Activated CD4-positive, alpha-beta T cell treated with anti-CD3 and anti-CD28 coated beads for 48 hours (primary cell): ENCODE measurements at regions not wholly inside any gene's neighbourhood (a gene's known extent, or its start where the extent isn't known, plus 50 kb on each side); places are given as distances from the start of the nearest gene placed in this dataset.
A peak's percentile ranks its signal among the peaks of the same experiment; 100 is the strongest.

ENCODE experiments used
- DNase-seq: peaks from one replicate; pipeline ENCODE4 v3.0.0-alpha.2; 2020

DNA sequence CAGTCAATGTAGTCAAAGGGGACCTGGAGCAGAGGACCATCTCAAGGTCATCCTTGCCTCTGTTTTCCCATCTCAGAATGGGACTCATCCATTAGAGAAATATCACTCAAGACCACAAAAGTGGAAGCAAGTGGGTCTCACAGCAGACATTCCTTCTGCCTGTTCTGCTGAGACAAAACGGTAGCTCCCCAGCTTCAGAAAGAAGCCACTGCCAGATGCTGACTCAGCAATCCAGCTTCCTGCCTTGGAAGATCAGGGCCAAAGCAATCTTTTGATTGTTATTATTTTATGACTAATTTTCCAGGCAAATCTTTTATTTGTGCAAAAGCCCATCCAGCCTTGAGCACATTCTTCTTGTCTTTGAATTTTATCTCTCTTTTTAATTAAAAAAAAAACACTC lies 86.8 kb downstream of the CCT6B start:
- no peak for DNase-seq

DNA sequence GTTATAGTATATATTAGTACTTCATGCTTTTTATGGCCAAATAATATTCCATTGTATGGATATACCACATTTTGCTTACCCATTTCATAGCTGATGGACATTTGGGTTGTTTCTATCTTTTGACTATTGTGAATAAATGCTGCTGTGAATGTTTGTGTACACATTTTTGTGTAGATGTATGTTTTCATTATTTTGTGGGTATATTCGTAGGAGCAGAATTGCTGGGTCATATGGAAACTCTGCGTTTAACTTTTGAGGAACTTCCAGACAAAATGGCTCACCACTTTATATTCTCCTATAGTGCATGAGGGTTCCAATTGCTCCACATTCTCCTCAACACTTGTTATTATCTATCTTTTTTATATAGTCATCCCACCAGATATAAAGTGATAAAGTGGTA lies 88.6 kb downstream of the CCT6B start:
- no peak for DNase-seq

DNA sequence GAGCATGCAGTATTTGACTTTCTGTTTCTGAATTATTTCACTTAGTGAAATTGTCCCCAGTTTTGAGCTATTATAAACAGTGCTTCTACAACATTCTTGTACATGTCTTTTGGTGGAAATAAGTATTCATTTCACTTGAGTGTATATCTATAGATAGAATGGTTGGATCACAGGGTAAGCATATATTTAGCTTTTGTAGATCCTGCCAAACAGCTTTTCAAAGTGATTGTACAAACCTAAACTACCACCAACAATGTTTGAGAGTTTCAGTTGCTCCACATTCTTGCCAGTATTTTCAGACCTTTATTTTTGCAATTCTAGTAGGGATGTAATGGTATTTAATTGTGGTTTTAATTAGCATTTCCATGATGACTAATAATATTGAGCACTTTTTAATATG lies 91.6 kb downstream of the CCT6B start:
- DNase-seq: no peak

DNA sequence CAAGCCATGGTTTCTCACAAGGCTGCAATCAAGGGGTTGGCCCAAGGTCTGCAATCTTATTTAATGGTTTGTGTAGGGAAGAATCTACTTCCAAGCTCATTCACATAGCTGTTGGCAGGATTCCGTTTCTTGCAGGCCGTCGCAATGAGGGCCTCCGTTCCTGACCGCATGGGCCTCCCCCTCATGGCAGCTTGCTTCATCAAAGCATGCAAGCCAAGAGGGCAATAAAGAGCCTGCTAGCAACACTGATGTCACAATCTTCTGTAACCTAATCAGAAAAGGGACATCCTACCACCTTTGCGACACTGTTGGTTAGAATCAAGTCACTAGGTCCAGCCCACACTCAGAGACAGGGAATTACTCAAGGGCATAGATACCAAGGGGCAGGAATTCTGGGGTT lies 95.5 kb downstream of the CCT6B start:
- DNase-seq: no peak

DNA sequence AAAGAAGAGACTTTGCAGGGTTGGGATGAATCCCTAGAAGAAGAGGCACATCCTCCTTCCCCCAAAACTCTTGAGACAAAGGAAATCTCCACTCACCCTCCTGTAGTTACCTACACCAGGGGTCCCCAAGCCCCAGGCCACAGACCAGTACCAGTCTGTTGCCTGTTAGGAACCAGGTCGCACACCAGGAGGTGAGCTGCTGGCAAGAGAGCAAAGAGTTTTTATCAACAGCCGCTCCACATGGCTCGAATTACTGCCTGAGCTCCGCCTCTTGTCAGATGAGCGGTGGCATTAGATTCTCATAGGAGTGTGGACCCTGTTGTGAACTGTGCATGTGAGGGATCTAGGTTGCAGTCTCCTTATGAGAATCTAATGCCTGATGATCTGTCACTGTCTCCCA lies 98.9 kb downstream of the CCT6B start:
- DNase-seq: no peak

DNA sequence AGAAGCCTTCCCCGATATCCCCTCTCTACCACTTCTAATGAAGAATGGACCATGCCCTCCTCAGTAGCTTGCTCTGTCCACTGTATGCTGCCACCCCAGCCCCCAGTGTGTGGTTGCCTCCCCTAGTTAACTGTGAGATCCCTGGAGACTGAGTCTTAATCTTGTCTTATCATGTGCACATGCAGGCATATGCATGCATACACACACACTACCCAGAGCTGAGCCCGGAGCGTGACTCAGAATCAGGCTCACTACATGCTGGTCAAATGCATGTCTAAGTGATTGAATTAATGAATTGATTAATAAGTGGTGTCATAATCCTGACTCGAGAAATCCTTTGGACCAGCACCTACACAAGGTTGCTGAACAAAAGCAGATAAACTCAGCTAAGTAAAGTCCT lies 99.4 kb downstream of the CCT6B start:
- no peak for DNase-seq

DNA sequence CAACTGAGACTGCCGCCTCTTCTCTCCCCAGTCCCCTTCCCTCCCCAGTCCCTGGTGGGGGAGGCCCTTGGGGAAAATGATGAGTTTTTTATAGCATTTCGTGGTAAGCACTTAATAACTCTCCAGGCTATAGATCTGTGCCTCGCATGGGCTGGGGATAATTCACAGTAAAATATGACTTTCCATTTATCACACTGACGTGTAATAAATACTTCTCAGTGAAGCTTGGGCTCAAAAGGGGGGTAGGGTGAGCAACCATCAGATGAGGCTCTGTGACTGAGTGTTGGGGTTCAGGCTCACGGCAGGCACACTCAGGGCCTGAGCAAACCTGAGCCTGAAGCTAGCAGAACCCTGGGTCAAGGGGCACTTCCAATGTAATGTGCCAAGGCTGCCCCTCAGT lies 101.6 kb downstream of the CCT6B start:
- DNase-seq: peak; percentile 33

DNA sequence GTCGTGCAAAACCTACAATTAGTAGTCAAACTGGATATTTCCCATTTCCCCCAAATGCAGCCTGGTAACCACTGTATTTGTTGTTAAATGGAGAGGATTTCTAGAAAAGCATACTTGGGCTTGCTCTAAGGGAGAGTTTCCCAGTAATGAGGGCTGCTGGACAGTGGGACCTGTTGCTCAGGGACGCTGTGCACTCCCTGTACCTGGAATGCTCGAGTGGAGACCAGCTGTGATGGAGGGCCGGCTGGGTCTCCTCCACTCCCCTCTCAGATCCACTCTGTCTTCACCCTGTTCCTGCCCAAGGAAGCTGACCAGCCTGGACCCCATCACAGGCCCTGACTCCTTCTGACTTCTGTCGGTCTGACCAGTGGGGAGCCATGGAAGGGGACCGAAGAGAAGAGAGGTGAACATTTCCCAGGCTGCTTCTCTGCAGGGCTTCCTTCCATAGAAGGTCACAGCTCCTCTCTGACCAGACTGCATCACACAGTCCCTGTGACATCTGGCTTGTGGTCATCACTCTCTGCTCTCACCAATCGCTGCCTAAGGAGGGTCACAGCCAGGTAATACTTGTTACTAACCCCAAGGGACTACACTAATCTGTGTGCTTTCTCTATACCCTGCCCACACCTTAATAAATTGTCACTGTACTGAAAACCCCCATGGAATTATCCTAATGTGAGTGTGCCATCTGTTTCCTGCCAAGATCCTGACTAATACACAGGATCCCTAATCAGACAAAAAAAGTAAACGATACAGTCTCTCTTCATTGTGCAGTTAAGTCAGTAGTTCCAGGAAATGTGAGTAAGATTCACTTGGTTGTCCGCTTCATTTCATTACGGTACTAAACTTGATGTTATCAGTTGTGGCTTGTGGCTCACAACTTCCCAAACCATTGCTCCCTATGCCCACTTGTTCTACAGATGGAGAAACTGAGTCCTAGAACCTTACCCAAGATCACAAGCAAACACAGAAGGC lies 102.4 kb downstream of the CCT6B start:
- DNase-seq: peak; percentile 16

DNA sequence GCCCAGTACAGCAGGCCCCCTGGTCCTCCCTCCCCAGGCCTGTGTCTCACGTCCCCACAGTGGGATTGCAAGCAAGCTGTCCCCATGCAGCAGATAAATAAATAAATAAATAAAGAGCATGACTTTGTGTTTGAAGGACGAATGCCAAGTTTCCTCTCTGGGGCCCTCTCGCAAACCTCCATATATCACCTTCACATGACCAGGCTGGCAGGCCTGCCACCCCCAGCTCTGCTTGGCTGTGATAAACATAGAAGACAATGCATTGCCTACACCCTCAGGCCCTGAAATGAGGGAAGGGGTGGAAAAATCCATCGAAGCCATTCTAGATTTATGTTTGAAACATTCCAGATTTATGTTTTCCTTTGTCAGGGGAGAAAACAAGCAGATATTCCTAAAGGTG lies 107.3 kb downstream of the CCT6B start:
- no peak for DNase-seq

DNA sequence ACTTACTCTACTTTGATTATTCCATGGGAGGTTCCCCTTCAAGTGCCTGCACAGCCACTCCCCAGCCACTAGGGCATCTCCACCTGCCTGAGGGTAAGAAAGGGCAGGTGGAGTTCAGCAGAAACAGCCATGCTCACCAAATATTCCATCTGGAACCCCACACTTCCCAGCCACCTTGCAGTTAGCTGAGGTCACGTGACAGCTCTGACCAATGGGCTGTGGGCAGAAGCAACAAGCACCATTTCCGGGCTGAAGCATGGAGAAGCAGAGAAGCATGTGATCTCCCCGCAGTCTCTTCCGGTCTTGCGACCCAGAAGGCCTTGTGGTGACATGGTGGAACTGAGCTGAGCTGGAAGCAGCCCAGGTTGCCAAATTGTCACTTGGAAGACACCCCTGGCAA lies 108.6 kb downstream of the CCT6B start:
- DNase-seq: no peak

DNA sequence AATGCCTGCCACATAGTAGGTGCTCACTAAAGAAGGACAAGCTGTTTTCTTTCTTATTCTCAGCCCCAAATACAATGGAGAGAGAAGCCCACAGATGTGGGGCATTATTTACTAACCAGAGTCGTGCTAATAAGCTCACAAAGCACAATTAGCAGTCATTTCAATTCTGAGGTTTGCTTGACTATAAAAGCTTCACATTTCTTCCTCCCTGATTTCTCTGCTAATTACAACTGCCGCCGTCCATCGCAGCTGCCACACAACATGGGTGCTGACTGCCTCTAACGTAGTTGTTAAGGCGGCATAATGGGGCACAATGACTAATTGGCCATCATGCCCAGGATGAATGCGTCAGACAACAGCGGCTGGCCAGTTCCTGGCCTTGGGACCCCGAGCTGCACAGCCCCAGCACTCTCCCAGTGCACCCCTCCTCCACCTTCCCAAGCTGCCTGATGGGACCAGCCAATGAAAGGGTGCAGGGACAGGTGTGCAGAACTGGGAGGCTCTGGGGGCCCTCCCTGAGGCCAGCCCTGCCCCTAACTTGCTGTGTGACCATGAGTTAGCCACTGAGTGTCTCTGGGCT lies 109.2 kb downstream of the CCT6B start:
- no peak for DNase-seq

DNA sequence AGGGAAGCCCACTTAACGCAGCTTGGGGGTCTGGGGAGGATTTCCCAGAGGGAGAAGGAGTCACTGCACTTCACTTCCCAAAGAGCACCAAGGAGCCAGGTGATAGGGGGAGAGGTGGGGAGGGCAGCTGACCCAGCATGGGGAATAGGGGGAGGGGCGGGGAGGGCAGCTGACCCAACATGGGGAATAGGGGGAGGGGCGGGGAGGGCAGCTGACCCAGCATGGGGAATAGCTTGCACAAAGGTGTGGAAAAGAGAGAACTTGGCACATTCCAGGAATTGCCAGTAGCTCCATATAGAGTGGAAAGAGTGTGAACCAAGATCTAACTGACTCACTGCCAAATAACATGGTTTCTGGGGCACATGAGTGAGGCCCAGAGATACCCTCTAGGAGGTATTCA lies 110.3 kb downstream of the CCT6B start:
- no peak for DNase-seq

DNA sequence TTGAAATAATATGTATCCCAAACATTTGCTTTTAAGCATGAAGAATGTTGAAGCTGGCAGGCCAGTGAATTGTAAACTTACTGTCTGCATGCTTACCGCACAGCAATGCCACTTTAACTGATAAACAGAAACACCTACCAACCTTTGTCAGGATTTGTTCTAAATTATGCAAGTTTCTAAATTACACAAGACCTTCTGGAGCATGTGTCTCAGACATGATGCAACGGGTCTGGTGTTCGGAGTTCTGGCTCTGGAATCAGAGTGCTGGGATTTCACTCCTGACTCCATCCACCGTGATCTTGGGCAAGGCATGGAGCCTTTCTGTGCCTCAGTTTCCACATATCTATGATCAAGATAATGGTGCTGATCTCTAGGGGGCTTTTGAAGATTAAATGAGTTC lies 111.2 kb downstream of the CCT6B start:
- no peak for DNase-seq

DNA sequence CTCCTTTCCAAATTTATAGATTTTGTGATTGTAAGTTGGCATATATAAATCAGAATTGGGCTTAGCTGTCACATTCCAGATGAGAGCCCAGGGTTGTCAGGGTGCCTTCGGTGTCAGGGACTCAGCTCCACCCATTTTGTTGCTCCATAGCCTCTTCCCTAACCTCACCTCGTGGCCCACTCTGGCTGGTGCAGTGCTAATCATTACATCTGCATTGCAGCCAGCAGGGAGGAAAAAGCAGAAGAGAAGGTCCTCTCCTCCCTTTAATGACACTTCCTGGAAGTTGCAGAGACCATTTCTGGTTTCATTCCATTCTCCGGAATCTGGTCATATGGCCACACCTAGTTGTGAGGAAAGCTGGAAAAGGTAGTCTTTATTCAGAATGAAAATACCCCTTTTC lies 113.3 kb downstream of the CCT6B start:
- DNase-seq: no peak

DNA sequence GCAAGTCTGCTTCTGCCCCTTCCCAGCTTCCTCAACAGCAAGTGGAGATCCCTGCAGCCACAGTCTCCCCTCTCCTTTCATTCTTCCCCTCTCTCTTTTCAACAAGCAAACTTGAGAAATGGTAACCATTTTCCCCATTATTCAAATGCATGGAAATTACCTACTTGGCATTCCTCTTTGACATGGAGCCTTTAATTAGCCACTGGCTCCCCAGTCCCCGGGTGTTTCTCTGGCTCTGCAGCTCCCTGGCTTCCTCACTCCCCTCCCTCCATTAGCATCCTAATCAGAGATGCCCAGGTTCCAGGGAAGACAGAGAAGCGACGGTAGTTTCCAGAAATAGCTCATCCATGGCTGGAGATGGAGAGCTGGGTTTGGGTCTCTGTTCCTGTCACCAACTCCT lies 116.0 kb downstream of the CCT6B start:
- no peak for DNase-seq

DNA sequence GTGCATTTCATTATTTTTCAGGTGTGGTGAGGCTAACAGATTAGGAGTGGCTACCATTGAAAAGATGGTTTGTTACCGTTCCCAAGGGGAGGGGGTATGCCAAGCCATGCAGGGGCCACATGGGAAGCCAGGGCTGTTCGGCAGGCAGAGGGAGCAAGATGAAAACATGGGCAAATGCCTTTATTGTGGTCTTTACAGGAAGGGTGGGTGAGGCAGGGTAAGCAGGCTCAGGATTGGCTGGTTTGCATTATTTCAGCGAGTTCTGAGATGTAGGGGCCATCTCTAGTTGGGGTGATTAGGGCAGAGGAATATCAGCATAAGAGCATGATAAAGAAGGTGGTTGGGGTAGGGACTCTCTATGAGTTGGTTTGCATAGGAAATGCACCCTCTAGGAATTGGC lies 117.6 kb downstream of the CCT6B start:
- DNase-seq: no peak

DNA sequence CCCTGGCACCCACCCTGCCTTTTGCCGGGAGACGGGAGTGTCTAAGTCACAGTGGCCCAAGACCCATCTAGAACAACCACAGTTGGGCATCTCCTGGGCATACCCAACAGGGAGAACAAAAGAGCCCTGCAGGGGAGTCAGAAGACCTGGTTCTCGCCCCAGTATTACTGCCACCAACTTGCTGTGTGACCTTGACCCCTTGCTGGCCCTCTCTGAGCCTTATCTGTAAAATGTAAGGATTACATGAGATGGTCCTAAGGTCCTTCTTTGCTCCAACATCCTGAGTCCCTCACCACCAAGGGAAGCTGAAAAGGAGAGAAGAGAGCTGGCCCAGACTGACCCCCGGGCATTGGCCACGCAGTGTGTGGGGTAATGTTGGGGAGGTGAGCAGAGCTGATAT lies 119.0 kb downstream of the CCT6B start:
- DNase-seq: no peak

DNA sequence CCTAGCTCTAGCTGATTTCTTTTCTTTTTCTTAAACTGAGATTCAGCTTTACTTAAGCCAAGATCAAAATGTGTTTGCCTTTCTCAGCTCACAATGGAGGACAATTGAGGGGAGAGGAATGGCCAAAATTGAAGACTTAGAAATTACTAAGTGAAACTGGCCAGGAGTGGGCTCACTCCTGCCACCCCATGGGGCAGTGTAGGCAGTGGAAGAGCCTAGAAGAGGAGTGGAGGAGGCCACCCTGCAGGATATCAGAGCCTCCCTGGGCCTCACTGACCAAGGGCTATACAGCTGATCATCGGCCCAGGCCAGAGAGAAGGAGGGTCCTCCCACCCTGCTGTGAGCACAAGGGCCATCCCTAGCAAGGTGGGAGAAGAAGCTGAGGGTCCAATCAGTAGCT lies 119.8 kb downstream of the CCT6B start:
- DNase-seq: no peak

DNA sequence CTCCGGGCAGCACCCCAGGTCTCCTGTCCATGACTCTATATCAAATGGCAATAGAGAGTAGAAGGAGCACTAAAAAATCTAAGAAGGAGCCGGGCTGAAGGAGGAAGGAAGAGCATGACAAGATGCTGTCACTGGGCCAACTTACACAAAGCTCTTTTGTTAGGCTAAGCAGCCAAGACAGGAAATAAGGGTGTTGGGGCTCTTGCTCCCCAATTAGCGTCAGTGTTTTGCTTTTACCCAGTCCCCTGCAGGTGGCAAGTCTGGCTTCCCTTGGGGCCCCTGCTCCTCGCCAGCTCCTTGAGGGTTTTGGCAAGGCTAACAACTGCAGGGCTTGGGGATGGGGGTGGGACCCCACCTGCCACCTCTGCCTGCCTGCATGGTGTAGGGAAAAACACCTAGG lies 120.5 kb downstream of the CCT6B start:
- DNase-seq: no peak

DNA sequence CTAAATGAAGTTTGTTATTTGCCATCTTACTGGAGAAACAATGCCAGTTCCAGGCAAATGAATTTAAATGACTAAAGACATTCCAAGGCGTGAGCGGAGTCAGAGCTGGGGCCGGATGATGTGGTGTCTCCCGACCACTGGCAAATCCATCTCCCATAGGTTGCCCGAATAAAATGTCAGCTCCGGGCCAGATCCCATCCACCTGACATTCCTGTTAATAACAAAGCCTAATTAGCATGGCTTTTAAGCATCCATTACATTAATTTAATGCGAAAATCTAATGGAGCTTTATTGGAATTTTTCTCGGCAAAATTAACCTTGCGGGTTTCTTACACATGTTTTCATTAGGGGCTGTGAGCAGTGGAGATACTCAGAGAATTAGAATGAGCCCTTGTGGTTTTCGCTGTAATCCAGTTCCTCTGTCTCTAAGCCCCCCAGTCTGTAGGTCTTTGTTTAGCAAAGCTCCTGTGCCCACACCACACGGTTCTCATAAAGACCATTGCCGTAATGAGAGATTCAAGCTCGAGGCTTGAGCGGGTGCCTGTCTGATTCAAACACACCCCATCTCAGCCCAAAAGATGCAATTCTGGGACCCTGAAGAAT lies 123.3 kb downstream of the CCT6B start:
- no peak for DNase-seq

DNA sequence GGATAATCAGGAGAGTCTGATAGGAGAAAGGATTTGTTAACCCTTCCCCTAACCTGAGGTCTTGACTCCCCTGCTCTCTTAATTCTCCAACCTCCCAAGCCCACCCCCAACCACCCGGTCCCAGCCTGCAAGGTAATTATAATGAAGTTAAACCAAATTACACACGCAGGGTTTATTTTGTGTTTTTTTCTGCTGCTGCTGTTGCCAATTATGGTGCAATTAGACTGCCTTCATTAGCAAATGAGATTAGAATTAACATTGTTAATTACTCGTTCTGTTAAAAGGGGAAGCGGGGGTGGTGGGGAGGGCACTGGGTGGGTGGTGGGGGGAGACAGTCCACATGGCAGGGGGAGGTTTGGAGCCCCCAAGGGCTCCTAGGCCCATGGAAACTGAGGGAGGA lies 128.9 kb downstream of the CCT6B start:
- no peak for DNase-seq

DNA sequence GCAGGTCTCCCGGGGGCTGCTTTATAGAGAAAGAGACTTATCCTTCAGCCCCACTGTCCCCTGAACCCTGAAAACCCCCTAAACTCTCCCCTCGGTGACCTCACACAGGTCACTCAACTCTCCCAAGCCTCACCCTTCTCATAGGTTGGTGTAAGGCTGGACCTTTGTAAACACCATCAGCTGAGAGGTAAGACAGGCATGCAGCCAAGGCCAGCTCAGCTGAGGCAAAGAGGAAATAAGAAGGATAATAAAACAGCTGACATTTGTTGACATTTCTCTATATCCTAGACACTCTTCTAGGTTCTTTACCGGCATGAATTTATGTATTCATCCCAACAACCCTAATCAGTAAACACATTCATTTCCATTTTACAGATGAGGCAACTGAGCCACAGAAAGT lies 134.3 kb downstream of the CCT6B start:
- DNase-seq: no peak

DNA sequence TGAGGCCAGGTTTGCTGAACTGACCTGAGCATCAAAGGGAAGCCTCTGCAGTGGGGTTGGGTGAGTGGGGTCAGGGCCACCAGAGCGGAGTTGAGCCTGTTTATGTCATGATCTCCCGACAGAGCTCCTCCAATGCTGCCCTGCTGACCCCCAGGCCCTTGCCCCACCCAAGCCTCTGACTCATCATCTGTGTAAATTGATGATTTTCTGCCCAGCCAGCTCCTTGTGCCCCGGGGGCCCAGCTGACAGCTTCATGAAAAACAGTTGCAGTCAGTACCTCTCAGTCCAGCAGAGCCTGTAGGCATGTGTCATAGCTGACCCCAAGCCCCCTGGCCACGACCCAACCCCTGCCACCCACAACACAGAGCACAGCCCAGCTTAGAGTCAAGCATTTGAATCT lies 134.9 kb downstream of the CCT6B start:
- no peak for DNase-seq

DNA sequence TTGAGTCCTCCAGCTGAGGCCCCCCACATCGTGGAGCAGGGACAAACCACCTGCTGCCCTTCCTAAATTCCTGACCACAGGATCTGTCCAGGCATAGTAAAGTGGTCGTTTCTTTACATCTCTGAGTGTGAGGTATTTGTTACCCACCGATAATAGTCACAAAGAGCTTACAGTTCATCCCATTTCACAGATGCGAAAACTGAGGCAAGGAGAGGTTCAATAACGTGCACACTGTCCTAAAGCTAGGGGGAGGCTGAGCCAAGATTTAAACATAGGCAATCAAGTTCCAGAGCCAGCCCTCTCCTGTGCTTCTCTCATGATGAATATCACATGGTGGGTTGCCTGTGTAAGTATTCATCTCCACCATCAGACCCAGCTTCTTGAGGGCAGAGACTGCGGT lies 135.4 kb downstream of the CCT6B start:
- no peak for DNase-seq
